ENCODE measurements at regions not wholly inside any gene's neighbourhood (a gene's known extent, or its start where the extent isn't known, plus 50 kb on each side); places are given as distances from the start of the nearest gene placed in this dataset.
"Not testable (repeated sequence)": the region's sequence is repeated elsewhere in the genome, so short reads cannot be mapped to it uniquely, and the experiment has no call there.

GRCh38 chrX:33989936-33990335, 142.2 kb downstream of the FAM47A start:
- no peaks in the 10 kb centered on the region for H3K4me1 ChIP-seq (ENCODE audit: control insufficient read depth, insufficient read depth, low read length)
- H3K9ac ChIP-seq (ENCODE audit: low read length) = no peak overlapping the region
- H3K27me3 ChIP-seq (replicated peaks; ENCODE audit: control insufficient read depth, insufficient read depth, low read length) = no peaks in the 10 kb centered on the region
- no peak overlapping the region for H3K4me3 ChIP-seq (ENCODE audit: low read length)
- DNase-seq (ENCODE audit: low read depth) = no peak
- peaks cover 1% of the 10 kb centered on the region for H3K9me3 ChIP-seq (ENCODE audit: control insufficient read depth, low read length)
- no peaks in the 10 kb centered on the region for H3K36me3 ChIP-seq (ENCODE audit: control insufficient read depth, insufficient read depth, low read length, severe bottlenecking)

- no peaks in the 10 kb centered on the region for H3K27me3 ChIP-seq (replicated peaks; ENCODE audit: control insufficient read depth, insufficient read depth, low read length)
- no peaks in the 10 kb centered on the region for H3K9me3 ChIP-seq (ENCODE audit: control insufficient read depth, low read length)
- no peak for DNase-seq (ENCODE audit: low read depth)
- no peak overlapping the region for H3K9ac ChIP-seq (ENCODE audit: low read length)
- no peak overlapping the region for H3K4me3 ChIP-seq (ENCODE audit: low read length)
- no peaks in the 10 kb centered on the region for H3K36me3 ChIP-seq (ENCODE audit: control insufficient read depth, insufficient read depth, low read length, severe bottlenecking)
- H3K4me1 ChIP-seq (ENCODE audit: control insufficient read depth, insufficient read depth, low read length) = no peaks in the 10 kb centered on the region
Measured at GRCh38 chrX:33987458-33987857, 144.7 kb downstream of the FAM47A start.

GRCh38 chrX:33974676-33975075, 157.4 kb downstream of the FAM47A start:
- no peak for DNase-seq (ENCODE audit: low read depth)
- Histone ChIP-seq H3K9ac (ENCODE audit: low read length) (no peak overlapping the region), H3K36me3 (ENCODE audit: control insufficient read depth, insufficient read depth, low read length, severe bottlenecking) (no peaks in the 10 kb centered on the region), H3K9me3 (ENCODE audit: control insufficient read depth, low read length) (peaks cover 3% of the 10 kb centered on the region), H3K4me1 (ENCODE audit: control insufficient read depth, insufficient read depth, low read length) (no peaks in the 10 kb centered on the region), H3K27me3 (replicated peaks; ENCODE audit: control insufficient read depth, insufficient read depth, low read length) (no peaks in the 10 kb centered on the region), H3K4me3 (ENCODE audit: low read length) (no peak overlapping the region)

- Histone ChIP-seq H3K9me3 (ENCODE audit: control insufficient read depth, low read length) (no peaks in the 10 kb centered on the region), H3K36me3 (ENCODE audit: control insufficient read depth, insufficient read depth, low read length, severe bottlenecking) (no peaks in the 10 kb centered on the region), H3K27me3 (replicated peaks; ENCODE audit: control insufficient read depth, insufficient read depth, low read length) (no peaks in the 10 kb centered on the region), H3K4me3 (ENCODE audit: low read length) (no peak overlapping the region), H3K9ac (ENCODE audit: low read length) (no peak overlapping the region), H3K4me1 (ENCODE audit: control insufficient read depth, insufficient read depth, low read length) (no peaks in the 10 kb centered on the region)
- DNase-seq (ENCODE audit: low read depth) = no peak
Measured at GRCh38 chrX:33970028-33970967, 161.8 kb downstream of the FAM47A start.

GRCh38 chrX:33969105-33969504, 163.0 kb downstream of the FAM47A start:
- Histone ChIP-seq H3K9me3 (ENCODE audit: control insufficient read depth, low read length) (no peaks in the 10 kb centered on the region), H3K4me3 (ENCODE audit: low read length) (no peak overlapping the region), H3K4me1 (ENCODE audit: control insufficient read depth, insufficient read depth, low read length) (no peaks in the 10 kb centered on the region), H3K27me3 (replicated peaks; ENCODE audit: control insufficient read depth, insufficient read depth, low read length) (no peaks in the 10 kb centered on the region), H3K9ac (ENCODE audit: low read length) (no peak overlapping the region), H3K36me3 (ENCODE audit: control insufficient read depth, insufficient read depth, low read length, severe bottlenecking) (no peaks in the 10 kb centered on the region)
- no peak for DNase-seq (ENCODE audit: low read depth)

GRCh38 chrX:33968611-33969010, 163.5 kb downstream of the FAM47A start:
- H3K4me3 ChIP-seq (ENCODE audit: low read length) = no peak overlapping the region
- H3K9ac ChIP-seq (ENCODE audit: low read length) = no peak overlapping the region
- no peaks in the 10 kb centered on the region for H3K4me1 ChIP-seq (ENCODE audit: control insufficient read depth, insufficient read depth, low read length)
- no peaks in the 10 kb centered on the region for H3K36me3 ChIP-seq (ENCODE audit: control insufficient read depth, insufficient read depth, low read length, severe bottlenecking)
- H3K27me3 ChIP-seq (replicated peaks; ENCODE audit: control insufficient read depth, insufficient read depth, low read length) = no peaks in the 10 kb centered on the region
- no peak for DNase-seq (ENCODE audit: low read depth)
- no peaks in the 10 kb centered on the region for H3K9me3 ChIP-seq (ENCODE audit: control insufficient read depth, low read length)

GRCh38 chrX:33949300-33949699, 182.8 kb downstream of the FAM47A start:
- no peak overlapping the region for H3K4me3 ChIP-seq (ENCODE audit: low read length)
- DNase-seq (ENCODE audit: low read depth) = no peak
- no peaks in the 10 kb centered on the region for H3K4me1 ChIP-seq (ENCODE audit: control insufficient read depth, insufficient read depth, low read length)
- no peak overlapping the region for H3K9ac ChIP-seq (ENCODE audit: low read length)
- H3K36me3 ChIP-seq (ENCODE audit: control insufficient read depth, insufficient read depth, low read length, severe bottlenecking) = no peaks in the 10 kb centered on the region
- no peaks in the 10 kb centered on the region for H3K27me3 ChIP-seq (replicated peaks; ENCODE audit: control insufficient read depth, insufficient read depth, low read length)
- peaks cover 9% of the 10 kb centered on the region for H3K9me3 ChIP-seq (ENCODE audit: control insufficient read depth, low read length)

GRCh38 chrX:33926249-33926648, 205.9 kb downstream of the FAM47A start:
- H3K9ac ChIP-seq (ENCODE audit: low read length); H3K36me3 ChIP-seq (ENCODE audit: control insufficient read depth, insufficient read depth, low read length, severe bottlenecking); H3K4me1 ChIP-seq (ENCODE audit: control insufficient read depth, insufficient read depth, low read length); H3K9me3 ChIP-seq (ENCODE audit: control insufficient read depth, low read length); DNase-seq (ENCODE audit: low read depth); H3K27me3 ChIP-seq (replicated peaks; ENCODE audit: control insufficient read depth, insufficient read depth, low read length); H3K4me3 ChIP-seq (ENCODE audit: low read length): not testable (repeated sequence)

- H3K27me3 ChIP-seq (replicated peaks; ENCODE audit: control insufficient read depth, insufficient read depth, low read length) = no peaks in the 10 kb centered on the region
- no peak for DNase-seq (ENCODE audit: low read depth)
- H3K4me1 ChIP-seq (ENCODE audit: control insufficient read depth, insufficient read depth, low read length) = no peaks in the 10 kb centered on the region
- H3K4me3 ChIP-seq (ENCODE audit: low read length) = no peak overlapping the region
- H3K9ac ChIP-seq (ENCODE audit: low read length) = no peak overlapping the region
- no peaks in the 10 kb centered on the region for H3K36me3 ChIP-seq (ENCODE audit: control insufficient read depth, insufficient read depth, low read length, severe bottlenecking)
- H3K9me3 ChIP-seq (ENCODE audit: control insufficient read depth, low read length) = peaks cover 9% of the 10 kb centered on the region
Measured at GRCh38 chrX:33923262-33923661, 208.9 kb downstream of the FAM47A start.

GRCh38 chrX:33909836-33910235, 222.3 kb downstream of the FAM47A start:
- no peaks in the 10 kb centered on the region for H3K9me3 ChIP-seq (ENCODE audit: control insufficient read depth, low read length)
- no peaks in the 10 kb centered on the region for H3K4me1 ChIP-seq (ENCODE audit: control insufficient read depth, insufficient read depth, low read length)
- no peak overlapping the region for H3K4me3 ChIP-seq (ENCODE audit: low read length)
- DNase-seq (ENCODE audit: low read depth) = no peak
- no peaks in the 10 kb centered on the region for H3K36me3 ChIP-seq (ENCODE audit: control insufficient read depth, insufficient read depth, low read length, severe bottlenecking)
- H3K9ac ChIP-seq (ENCODE audit: low read length) = no peak overlapping the region
- H3K27me3 ChIP-seq (replicated peaks; ENCODE audit: control insufficient read depth, insufficient read depth, low read length) = peaks cover 5% of the 10 kb centered on the region

GRCh38 chrX:33908898-33909297, 223.2 kb downstream of the FAM47A start:
- no peak overlapping the region for H3K9ac ChIP-seq (ENCODE audit: low read length)
- peaks cover 5% of the 10 kb centered on the region for H3K27me3 ChIP-seq (replicated peaks; ENCODE audit: control insufficient read depth, insufficient read depth, low read length)
- no peak for DNase-seq (ENCODE audit: low read depth)
- H3K9me3 ChIP-seq (ENCODE audit: control insufficient read depth, low read length) = peaks cover 7% of the 10 kb centered on the region
- no peak overlapping the region for H3K4me3 ChIP-seq (ENCODE audit: low read length)
- H3K4me1 ChIP-seq (ENCODE audit: control insufficient read depth, insufficient read depth, low read length) = no peaks in the 10 kb centered on the region
- H3K36me3 ChIP-seq (ENCODE audit: control insufficient read depth, insufficient read depth, low read length, severe bottlenecking) = no peaks in the 10 kb centered on the region

- no peak overlapping the region for H3K4me3 ChIP-seq (ENCODE audit: low read length)
- no peak for DNase-seq (ENCODE audit: low read depth)
- peaks cover 5% of the 10 kb centered on the region for H3K27me3 ChIP-seq (replicated peaks; ENCODE audit: control insufficient read depth, insufficient read depth, low read length)
- no peaks in the 10 kb centered on the region for H3K4me1 ChIP-seq (ENCODE audit: control insufficient read depth, insufficient read depth, low read length)
- H3K9ac ChIP-seq (ENCODE audit: low read length) = no peak overlapping the region
- H3K36me3 ChIP-seq (ENCODE audit: control insufficient read depth, insufficient read depth, low read length, severe bottlenecking) = no peaks in the 10 kb centered on the region
- peaks cover 15% of the 10 kb centered on the region for H3K9me3 ChIP-seq (ENCODE audit: control insufficient read depth, low read length)
Measured at GRCh38 chrX:33908074-33908473, 224.0 kb downstream of the FAM47A start.
